Activated B cell treated with CpG ODN at 0.5 μM for 24 hours (primary cell): ENCODE measurements at regions not wholly inside any gene's neighbourhood (a gene's known extent, or its start where the extent isn't known, plus 50 kb on each side); places are given as distances from the start of the nearest gene placed in this dataset.

ENCODE experiments used
- ATAC-seq: fragments of 200-7000 bp; cut with Tn5 transposase; one replicate; pipeline ENCODE4 v1.10.0; 2021; ENCODE audit warnings: low read depth, mild to moderate bottlenecking, moderate library complexity
- CTCF ChIA-PET: fragments of 350-600 bp; sonication (Branson Sonifier 250); formaldehyde crosslinking; loops from one replicate; lab custom pipeline; 2021; ENCODE audit warnings: antibody characterized with exemption; lab: Charles Lee
- POLR2A ChIA-PET: fragments of 350-600 bp; sonication (Branson Sonifier 250); formaldehyde crosslinking; loops from one replicate; lab custom pipeline; 2021; ENCODE audit warnings: antibody characterized with exemption; lab: Charles Lee
- DNase-seq: peaks from one replicate; pipeline ENCODE4 v3.0.0; 2022
- H3K27ac Mint-ChIP-seq: one replicate; pipeline ENCODE4 v1.8.0; 2020; ENCODE audit warnings: mixed read lengths
- H3K27me3 Mint-ChIP-seq: one replicate; pipeline ENCODE4 v1.8.0; 2021; ENCODE audit warnings: mixed read lengths
- H3K36me3 Mint-ChIP-seq: one replicate; pipeline ENCODE4 v1.8.0; 2021; ENCODE audit warnings: low read depth, mixed read lengths
- H3K4me1 Mint-ChIP-seq: one replicate; pipeline ENCODE4 v1.8.0; 2021; ENCODE audit warnings: mixed read lengths
- H3K4me3 Mint-ChIP-seq: one replicate; pipeline ENCODE4 v1.8.0; 2020; ENCODE audit warnings: mild to moderate bottlenecking, mixed read lengths
- H3K9me3 Mint-ChIP-seq: one replicate; pipeline ENCODE4 v1.8.0; 2020; ENCODE audit warnings: mixed read lengths
- intact Hi-C: fragments of 100-400 bp; cut with micrococcal nuclease; formaldehyde crosslinking; loops from one replicate; pipeline ENCODE4 v1.15.1; 2024
- TF ChIP-seq, protein P1 (sequence below): fragments of 200-600 bp; IDR thresholded peaks from one replicate; pipeline ENCODE4 v1.8.0; 2022; ENCODE audit warnings: antibody characterized with exemption, mild to moderate bottlenecking

DNA sequence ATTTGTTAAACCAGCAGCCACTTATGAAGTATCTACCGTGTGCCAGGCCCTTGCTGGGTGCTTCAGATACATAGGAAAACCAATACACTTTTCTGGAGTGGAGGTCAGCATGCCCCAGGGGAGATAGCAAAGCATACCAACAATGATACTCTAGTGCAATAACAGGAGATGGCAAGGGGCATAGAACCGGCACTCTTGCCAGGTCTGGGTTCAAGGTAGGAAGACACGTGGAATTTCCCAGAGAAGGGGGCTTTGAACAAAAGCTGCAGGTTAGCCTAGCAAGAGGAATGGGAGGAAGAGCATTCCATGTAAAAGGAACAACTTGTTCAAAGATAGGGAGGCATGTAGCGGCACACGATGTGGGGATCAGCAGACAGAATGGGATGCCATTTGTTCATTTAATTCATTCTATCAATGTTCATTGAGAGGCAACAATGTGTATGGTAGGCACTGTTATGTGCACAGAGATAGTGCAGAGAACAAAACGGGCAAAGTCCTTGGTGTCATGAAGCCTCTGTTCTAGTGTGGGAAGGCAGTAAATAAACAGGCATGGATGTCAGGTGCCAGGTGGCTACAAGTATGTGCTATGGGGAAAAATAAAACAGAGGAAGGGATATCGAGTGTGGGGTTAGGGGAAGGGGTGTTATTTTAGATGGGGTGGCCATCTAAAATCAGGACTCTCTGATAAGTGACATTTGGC, 162.6 kb upstream of the E2F8 start:
- Mint-ChIP-seq H3K4me1 (no peaks in the 10 kb centered on the region), H3K9me3 (no peaks in the 10 kb centered on the region), H3K27me3 (peaks cover 6% of the 10 kb centered on the region), H3K36me3 (no peaks in the 10 kb centered on the region), H3K27ac (no peak overlapping the region), H3K4me3 (no peak overlapping the region)
- ATAC-seq (no peak), DNase-seq (no peak)
- intact Hi-C loops: no loop called here
- ChIA-PET POLR2A (no interaction called here), CTCF (no interaction called here)
- TF ChIP-seq, protein P1, sequence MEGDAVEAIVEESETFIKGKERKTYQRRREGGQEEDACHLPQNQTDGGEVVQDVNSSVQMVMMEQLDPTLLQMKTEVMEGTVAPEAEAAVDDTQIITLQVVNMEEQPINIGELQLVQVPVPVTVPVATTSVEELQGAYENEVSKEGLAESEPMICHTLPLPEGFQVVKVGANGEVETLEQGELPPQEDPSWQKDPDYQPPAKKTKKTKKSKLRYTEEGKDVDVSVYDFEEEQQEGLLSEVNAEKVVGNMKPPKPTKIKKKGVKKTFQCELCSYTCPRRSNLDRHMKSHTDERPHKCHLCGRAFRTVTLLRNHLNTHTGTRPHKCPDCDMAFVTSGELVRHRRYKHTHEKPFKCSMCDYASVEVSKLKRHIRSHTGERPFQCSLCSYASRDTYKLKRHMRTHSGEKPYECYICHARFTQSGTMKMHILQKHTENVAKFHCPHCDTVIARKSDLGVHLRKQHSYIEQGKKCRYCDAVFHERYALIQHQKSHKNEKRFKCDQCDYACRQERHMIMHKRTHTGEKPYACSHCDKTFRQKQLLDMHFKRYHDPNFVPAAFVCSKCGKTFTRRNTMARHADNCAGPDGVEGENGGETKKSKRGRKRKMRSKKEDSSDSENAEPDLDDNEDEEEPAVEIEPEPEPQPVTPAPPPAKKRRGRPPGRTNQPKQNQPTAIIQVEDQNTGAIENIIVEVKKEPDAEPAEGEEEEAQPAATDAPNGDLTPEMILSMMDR: no peak

DNA sequence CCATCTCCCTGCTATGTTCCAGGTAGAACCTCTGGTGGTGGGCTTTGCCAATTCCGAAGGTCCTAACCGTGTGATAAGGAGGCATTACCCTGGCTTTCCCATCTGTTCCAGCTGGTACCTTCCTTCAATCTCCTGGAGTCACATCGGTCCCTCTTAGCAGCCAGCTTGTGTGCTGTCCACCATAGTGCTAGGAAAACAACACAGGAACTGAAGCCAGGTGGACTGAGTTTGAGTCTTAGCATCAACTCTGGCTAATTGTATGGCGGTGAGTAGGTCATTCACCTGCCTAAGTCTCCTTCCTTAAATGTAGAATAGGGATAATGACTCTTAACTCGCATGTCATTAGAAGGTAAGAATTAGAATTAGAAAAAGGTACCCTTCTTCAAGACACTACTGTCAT, 159.6 kb upstream of the E2F8 start:
- DNase-seq (no peak), ATAC-seq (no peak)
- intact Hi-C loops: no loop called here
- CTCF ChIA-PET: no interaction called here
- no peak overlapping the region for H3K4me3 Mint-ChIP-seq
- no peaks in the 10 kb centered on the region for H3K36me3 Mint-ChIP-seq
- no peaks in the 10 kb centered on the region for H3K9me3 Mint-ChIP-seq
- TF ChIP-seq, protein P1: no peak
- POLR2A ChIA-PET: no interaction called here
- no peak overlapping the region for H3K27ac Mint-ChIP-seq
- no peaks in the 10 kb centered on the region for H3K4me1 Mint-ChIP-seq
- peaks cover 6% of the 10 kb centered on the region for H3K27me3 Mint-ChIP-seq

DNA sequence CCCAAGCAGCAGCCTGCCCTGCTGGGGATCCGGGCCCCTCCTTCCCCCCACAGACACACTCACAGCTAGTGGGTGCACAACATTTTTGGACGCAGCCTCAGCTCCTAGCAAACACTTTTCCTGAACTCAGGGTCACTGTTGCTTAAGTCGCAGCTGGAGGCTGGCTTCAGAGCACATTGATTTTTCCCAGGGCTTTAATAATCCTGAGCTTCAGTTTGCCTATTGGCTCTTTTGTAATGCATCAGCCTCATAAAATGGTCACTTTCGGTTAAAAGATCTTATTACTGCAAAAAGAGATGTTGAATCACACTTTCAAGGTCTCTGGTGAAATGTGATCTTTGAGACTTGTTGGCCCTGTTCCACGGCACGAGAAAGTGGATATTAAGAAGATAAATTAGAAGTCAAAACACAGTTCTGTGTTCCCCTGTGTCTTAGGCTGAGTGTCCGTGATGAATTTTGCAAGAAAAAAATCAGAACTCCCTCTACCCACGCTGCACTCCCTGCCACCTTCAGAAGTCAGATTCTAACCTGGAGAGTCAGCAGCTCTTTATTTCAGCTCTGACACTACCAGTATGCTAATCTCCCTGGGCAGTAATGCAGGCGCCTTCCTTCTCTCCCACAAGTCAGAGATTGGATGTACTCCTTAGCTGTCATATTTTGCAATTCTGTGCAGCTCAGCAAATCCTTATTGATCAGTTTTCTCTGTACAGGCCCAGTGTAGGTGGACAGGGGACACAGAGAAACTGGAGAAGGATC, 158.2 kb upstream of the E2F8 start:
- Mint-ChIP-seq H3K9me3 (no peaks in the 10 kb centered on the region), H3K27me3 (peaks cover 6% of the 10 kb centered on the region), H3K27ac (no peak overlapping the region), H3K36me3 (no peaks in the 10 kb centered on the region), H3K4me1 (no peaks in the 10 kb centered on the region), H3K4me3 (no peak overlapping the region)
- TF ChIP-seq, protein P1: no peak
- ChIA-PET CTCF (no interaction called here), POLR2A (no interaction called here)
- ATAC-seq (no peak), DNase-seq (no peak)
- intact Hi-C loops: no loop called here

DNA sequence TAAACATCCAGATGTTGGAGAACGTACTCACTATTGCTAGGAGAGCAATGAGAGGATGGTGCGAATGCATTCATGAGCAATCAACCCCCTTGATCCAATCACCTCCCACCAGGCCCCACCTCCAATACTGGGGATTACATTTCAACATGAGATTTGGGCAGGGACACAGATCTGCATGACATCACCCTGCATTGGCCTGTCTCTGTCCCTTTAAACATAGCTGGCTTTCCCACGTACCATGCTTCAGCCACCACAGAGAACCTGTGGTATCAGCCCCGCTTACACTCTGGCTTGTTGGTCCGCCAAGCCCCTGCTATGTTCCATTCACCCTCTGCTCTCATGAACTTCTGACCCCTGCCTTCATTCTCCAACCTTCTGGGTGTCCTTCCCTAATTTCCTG, 157.5 kb upstream of the E2F8 start:
- TF ChIP-seq, protein P1: no peak
- Mint-ChIP-seq H3K27me3 (peaks cover 3% of the 10 kb centered on the region), H3K4me1 (no peaks in the 10 kb centered on the region), H3K36me3 (no peaks in the 10 kb centered on the region), H3K27ac (no peak overlapping the region), H3K4me3 (no peak overlapping the region), H3K9me3 (no peaks in the 10 kb centered on the region)
- CTCF ChIA-PET: no interaction called here
- POLR2A ChIA-PET: no interaction called here
- DNase-seq (no peak), ATAC-seq (no peak)
- intact Hi-C loops: no loop called here

DNA sequence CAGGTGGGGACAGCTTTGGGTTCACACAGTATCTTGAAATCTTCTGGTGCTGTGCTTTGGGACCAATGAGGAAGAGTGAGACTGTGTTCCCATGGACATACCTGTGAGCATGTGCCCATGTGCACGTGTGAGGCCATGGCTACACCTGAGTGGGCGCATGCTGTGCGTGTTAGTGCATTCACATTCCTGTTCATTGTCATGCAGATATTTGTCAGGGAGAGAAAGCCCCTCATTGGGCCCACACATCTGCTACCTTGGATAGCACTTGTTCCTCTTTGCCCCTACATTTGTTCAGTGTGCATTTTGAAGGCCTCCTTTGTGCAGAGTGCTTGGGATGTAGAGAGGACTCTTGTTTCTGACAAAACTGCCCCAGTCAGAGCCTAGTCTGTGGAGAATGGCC, 154.3 kb upstream of the E2F8 start:
- DNase-seq (no peak), ATAC-seq (no peak)
- no peaks in the 10 kb centered on the region for H3K4me1 Mint-ChIP-seq
- H3K4me3 Mint-ChIP-seq: no peak overlapping the region
- H3K9me3 Mint-ChIP-seq: peaks cover 6% of the 10 kb centered on the region
- intact Hi-C loops: no loop called here
- H3K27me3 Mint-ChIP-seq: no peaks in the 10 kb centered on the region
- H3K36me3 Mint-ChIP-seq: no peaks in the 10 kb centered on the region
- CTCF ChIA-PET: no interaction called here
- TF ChIP-seq, protein P1: no peak
- POLR2A ChIA-PET: no interaction called here
- no peak overlapping the region for H3K27ac Mint-ChIP-seq
